Neural progenitor cell (in vitro differentiated cells): ENCODE measurements at regions not wholly inside any gene's neighbourhood (a gene's known extent, or its start where the extent isn't known, plus 50 kb on each side); places are given as distances from the start of the nearest gene placed in this dataset.

Experiments used
- DNase-seq: peaks from one replicate; pipeline ENCODE4 v3.0.0-alpha.2; 2016; ENCODE audit warnings: low spot score
- H2AFZ ChIP-seq: fragments of 200-600 bp; sonication (generic); replicated peaks from 2 replicates; pipeline ENCODE4 v1.6.1; 2016; ENCODE audit warnings: antibody characterized with exemption
- H3F3A ChIP-seq: fragments of 200-600 bp; sonication (generic); 2 replicates; pipeline ENCODE4 v1.6.1; 2016; ENCODE audit warnings: antibody characterized with exemption, low read depth
- H3K27ac ChIP-seq: fragments of 200-600 bp; sonication (generic); 2 replicates; pipeline ENCODE4 v1.5.1; 2016; ENCODE audit warnings: mild to moderate bottlenecking
- H3K27me3 ChIP-seq: fragments of 200-600 bp; sonication (generic); 2 replicates; pipeline ENCODE4 v1.6.1; 2016; ENCODE audit warnings: mild to moderate bottlenecking, moderate library complexity
- H3K36me3 ChIP-seq: fragments of 200-600 bp; sonication (generic); 2 replicates; pipeline ENCODE4 v1.5.1; 2016
- H3K4me1 ChIP-seq: fragments of 200-600 bp; sonication (generic); 2 replicates; pipeline ENCODE4 v1.6.1; 2016; ENCODE audit warnings: mixed run types
- H3K4me2 ChIP-seq: fragments of 200-600 bp; sonication (generic); 2 replicates; pipeline ENCODE4 v1.6.1; 2016
- H3K4me3 ChIP-seq: fragments of 200-600 bp; sonication (generic); 2 replicates; pipeline ENCODE4 v1.5.1; 2016
- H3K79me2 ChIP-seq: fragments of 200-600 bp; sonication (generic); 2 replicates; pipeline ENCODE4 v1.6.1; 2016; ENCODE audit warnings: low read depth
- H3K9ac ChIP-seq: fragments of 200-600 bp; sonication (generic); 2 replicates; pipeline ENCODE4 v1.6.1; 2016
- H3K9me3 ChIP-seq: fragments of 200-600 bp; sonication (generic); 2 replicates; pipeline ENCODE4 v1.5.1; 2016; ENCODE audit warnings: low read depth
- H4K20me1 ChIP-seq: fragments of 200-600 bp; sonication (generic); 2 replicates; pipeline ENCODE4 v1.6.1; 2016; ENCODE audit warnings: low read depth
- H3K27ac Mint-ChIP-seq: 3 replicates; pipeline ENCODE4 v1.8.0; 2021; ENCODE audit warnings: mixed read lengths
- H3K27me3 Mint-ChIP-seq: 2 replicates; pipeline ENCODE4 v1.8.0; 2022; ENCODE audit warnings: low read depth, mild to moderate bottlenecking, inconsistent platforms, moderate library complexity, mixed read lengths; ENCODE audit not compliant: insufficient read depth
- H3K36me3 Mint-ChIP-seq: 3 replicates; pipeline ENCODE4 v1.8.0; 2021; ENCODE audit warnings: mixed read lengths
- H3K4me1 Mint-ChIP-seq: 3 replicates; pipeline ENCODE4 v1.8.0; 2021; ENCODE audit warnings: mixed read lengths
- H3K4me3 Mint-ChIP-seq: 3 replicates; pipeline ENCODE4 v1.8.0; 2021; ENCODE audit warnings: mild to moderate bottlenecking, moderate library complexity, mixed read lengths
- H3K9me3 Mint-ChIP-seq: 3 replicates; pipeline ENCODE4 v1.8.0; 2020; ENCODE audit warnings: mixed read lengths
- EZH2 ChIP-seq: fragments of 200-600 bp; sonication (generic); IDR thresholded peaks from 2 replicates; pipeline ENCODE4 v1.6.1; 2017; ENCODE audit warnings: antibody characterized with exemption, mild to moderate bottlenecking, moderate library complexity
- EZH2phosphoT487 ChIP-seq: fragments of 200-600 bp; sonication (generic); IDR thresholded peaks from 2 replicates; pipeline ENCODE4 v1.6.1; 2017; ENCODE audit warnings: antibody characterized with exemption
- TF ChIP-seq, protein P1 (sequence below): fragments of 200-600 bp; sonication (generic); IDR thresholded peaks from 2 replicates; pipeline ENCODE4 v1.5.1; 2017; ENCODE audit warnings: antibody characterized with exemption, mild to moderate bottlenecking

DNA sequence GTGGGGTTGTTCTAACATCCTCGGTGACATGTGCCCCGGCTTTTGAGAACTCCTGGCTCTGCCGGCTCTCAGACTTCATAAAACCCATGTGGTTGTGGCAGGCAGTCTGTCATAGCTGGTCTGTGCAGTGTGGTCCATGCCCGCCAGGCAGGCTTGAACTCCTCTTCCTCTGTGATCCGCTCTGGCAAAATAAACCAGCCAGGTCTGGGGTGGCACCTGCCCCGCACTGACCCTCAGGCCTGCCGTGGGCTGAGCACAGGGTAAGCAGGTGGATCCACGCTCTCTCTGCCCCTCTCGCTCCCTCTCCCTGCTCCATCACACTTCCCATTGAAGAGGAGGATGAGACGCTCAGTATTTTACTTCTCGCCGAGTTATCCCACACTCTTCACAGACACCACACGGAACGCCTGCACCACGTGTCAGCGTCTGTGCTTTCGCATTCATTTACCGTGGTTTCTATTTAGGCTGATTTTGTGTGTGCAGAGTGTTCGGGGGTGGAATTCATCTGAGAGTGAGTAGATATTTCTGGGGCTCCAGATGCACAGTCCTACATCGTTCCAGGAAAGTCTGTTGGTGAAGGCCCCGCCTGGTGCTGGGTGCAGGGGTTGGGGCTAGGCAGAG is 56.4 kb downstream of the RTP5 start:
- Mint-ChIP-seq H3K4me3 (no peak overlapping the region), H3K36me3 (no peaks in the 10 kb centered on the region), H3K9me3 (no peaks in the 10 kb centered on the region), H3K27ac (peak overlapping the region; percentile 31), H3K27me3 (peaks cover 11% of the 10 kb centered on the region), H3K4me1 (peaks cover 15% of the 10 kb centered on the region)
- Histone ChIP-seq H3K27ac (no peak overlapping the region), H2AFZ (no peak overlapping the region), H3K27me3 (no peaks in the 10 kb centered on the region), H3K4me3 (no peak overlapping the region), H4K20me1 (no peaks in the 10 kb centered on the region), H3K4me1 (no peaks in the 10 kb centered on the region), H3K9me3 (no peaks in the 10 kb centered on the region), H3K79me2 (no peaks in the 10 kb centered on the region), H3K9ac (no peak overlapping the region), H3F3A (no peaks in the 10 kb centered on the region), H3K4me2 (no peak overlapping the region), H3K36me3 (no peaks in the 10 kb centered on the region)
- no peak for DNase-seq
- TF ChIP-seq EZH2phosphoT487 (no peak), EZH2 (no peak)
- TF ChIP-seq, protein P1, sequence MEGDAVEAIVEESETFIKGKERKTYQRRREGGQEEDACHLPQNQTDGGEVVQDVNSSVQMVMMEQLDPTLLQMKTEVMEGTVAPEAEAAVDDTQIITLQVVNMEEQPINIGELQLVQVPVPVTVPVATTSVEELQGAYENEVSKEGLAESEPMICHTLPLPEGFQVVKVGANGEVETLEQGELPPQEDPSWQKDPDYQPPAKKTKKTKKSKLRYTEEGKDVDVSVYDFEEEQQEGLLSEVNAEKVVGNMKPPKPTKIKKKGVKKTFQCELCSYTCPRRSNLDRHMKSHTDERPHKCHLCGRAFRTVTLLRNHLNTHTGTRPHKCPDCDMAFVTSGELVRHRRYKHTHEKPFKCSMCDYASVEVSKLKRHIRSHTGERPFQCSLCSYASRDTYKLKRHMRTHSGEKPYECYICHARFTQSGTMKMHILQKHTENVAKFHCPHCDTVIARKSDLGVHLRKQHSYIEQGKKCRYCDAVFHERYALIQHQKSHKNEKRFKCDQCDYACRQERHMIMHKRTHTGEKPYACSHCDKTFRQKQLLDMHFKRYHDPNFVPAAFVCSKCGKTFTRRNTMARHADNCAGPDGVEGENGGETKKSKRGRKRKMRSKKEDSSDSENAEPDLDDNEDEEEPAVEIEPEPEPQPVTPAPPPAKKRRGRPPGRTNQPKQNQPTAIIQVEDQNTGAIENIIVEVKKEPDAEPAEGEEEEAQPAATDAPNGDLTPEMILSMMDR, result no peak

GRCh38 chr2:241926541-241927311 is 57.2 kb downstream of the RTP5 start:
- no peaks in the 10 kb centered on the region for H4K20me1 ChIP-seq
- no peaks in the 10 kb centered on the region for H3K9me3 ChIP-seq
- no peak overlapping the region for H2AFZ ChIP-seq
- Mint-ChIP-seq H3K27ac (no peak overlapping the region), H3K4me3 (no peak overlapping the region), H3K36me3 (no peaks in the 10 kb centered on the region), H3K4me1 (peaks cover 15% of the 10 kb centered on the region), H3K27me3 (peaks cover 14% of the 10 kb centered on the region), H3K9me3 (no peaks in the 10 kb centered on the region)
- DNase-seq, result no peak
- no peak overlapping the region for H3K9ac ChIP-seq
- no peak overlapping the region for H3K4me3 ChIP-seq
- no peaks in the 10 kb centered on the region for H3K36me3 ChIP-seq
- no peaks in the 10 kb centered on the region for H3K27me3 ChIP-seq
- H3K4me2 ChIP-seq, result no peak overlapping the region
- no peaks in the 10 kb centered on the region for H3K4me1 ChIP-seq
- no peak overlapping the region for H3K27ac ChIP-seq
- H3F3A ChIP-seq, result no peaks in the 10 kb centered on the region
- H3K79me2 ChIP-seq, result no peaks in the 10 kb centered on the region
- TF ChIP-seq EZH2 (no peak), EZH2phosphoT487 (no peak)
- TF ChIP-seq, protein P1, result no peak

DNA sequence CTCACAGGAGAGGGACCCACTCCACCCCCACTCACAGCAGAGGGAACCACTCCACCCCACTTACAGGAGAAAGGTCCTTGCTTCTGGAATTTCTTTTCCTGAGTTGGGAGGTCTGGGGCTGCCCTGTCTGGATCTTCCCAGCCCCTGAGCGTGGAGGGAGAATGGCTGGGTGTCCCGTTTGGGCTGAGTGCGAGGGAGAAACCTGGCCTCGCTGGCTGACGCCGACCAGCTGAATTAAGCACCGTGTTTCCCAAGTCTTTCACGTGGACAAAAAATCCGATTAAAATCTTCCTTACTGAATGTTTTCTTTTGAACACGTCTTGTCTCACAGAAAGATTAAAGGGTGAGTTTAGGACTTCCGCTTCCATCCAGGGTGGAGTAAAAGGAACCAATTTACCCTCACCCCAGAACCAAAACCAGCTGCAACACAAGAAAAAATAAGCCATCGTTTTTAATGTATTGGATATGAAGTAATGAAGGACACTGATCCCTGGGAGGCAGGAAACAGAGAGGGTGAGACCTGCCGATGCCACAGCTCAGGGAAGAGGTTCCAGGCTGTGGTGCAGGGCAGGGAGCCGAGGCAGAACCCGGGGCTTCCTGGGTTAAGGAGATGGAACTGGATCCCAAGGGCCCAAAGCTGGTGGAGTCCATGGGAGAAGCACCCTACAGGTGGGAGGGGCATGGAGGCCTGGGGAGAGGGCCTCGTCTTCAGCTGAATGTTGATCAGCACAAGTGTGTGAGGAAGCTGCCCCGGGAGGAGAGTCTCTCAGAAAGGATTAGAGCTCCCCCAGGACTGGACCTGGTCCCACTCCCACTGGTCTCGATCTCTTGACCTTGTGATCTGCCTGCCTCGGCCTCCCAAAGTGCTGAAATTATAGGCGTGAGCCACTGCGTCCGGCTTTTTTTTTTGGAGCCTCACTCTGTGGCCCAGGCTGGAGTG is 60.3 kb downstream of the RTP5 start:
- Histone ChIP-seq H3K9ac (no peak overlapping the region), H3F3A (no peaks in the 10 kb centered on the region), H3K4me1 (peaks cover 6% of the 10 kb centered on the region), H3K79me2 (no peaks in the 10 kb centered on the region), H4K20me1 (no peaks in the 10 kb centered on the region), H2AFZ (no peak overlapping the region), H3K4me3 (no peak overlapping the region), H3K9me3 (no peaks in the 10 kb centered on the region), H3K27me3 (no peaks in the 10 kb centered on the region), H3K36me3 (no peaks in the 10 kb centered on the region), H3K27ac (no peak overlapping the region), H3K4me2 (no peak overlapping the region)
- Mint-ChIP-seq H3K27me3 (peaks cover 14% of the 10 kb centered on the region), H3K27ac (no peak overlapping the region), H3K9me3 (no peaks in the 10 kb centered on the region), H3K4me3 (no peak overlapping the region), H3K4me1 (peaks cover 18% of the 10 kb centered on the region), H3K36me3 (no peaks in the 10 kb centered on the region)
- TF ChIP-seq EZH2 (no peak), EZH2phosphoT487 (no peak)
- DNase-seq, result no peak
